H1 (cell line): ENCODE measurements at regions not wholly inside any gene's neighbourhood (a gene's known extent, or its start where the extent isn't known, plus 50 kb on each side); places are given as distances from the start of the nearest gene placed in this dataset.

ENCODE experiments used
- CTCF ChIA-PET: fragments of 300-600 bp; sonication (Branson Sonifier 250); formaldehyde crosslinking; loops from one replicate; lab custom pipeline; 2021; ENCODE audit not compliant: partially characterized antibody; lab: Charles Lee
- POLR2A ChIA-PET: fragments of 300-600 bp; sonication (Branson Sonifier 250); formaldehyde crosslinking; loops from one replicate; lab custom pipeline; 2021; ENCODE audit warnings: inconsistent platforms; ENCODE audit not compliant: partially characterized antibody; lab: Charles Lee
- DNase-seq, 2 experiments: peaks; one replicate each; pipeline versions ENCODE4 v3.0.0 to v3.0.0-alpha.2; 2010 to 2022; ENCODE audit warnings: low spot score in 2 of 2, low read depth in 1 of 2, mixed read lengths in 1 of 2
- FAIRE-seq: peaks from 2 replicates; lab custom pipeline; 2011; peaks lifted over from hg19 to GRCh38; lab: Jason Lieb, UNC
- H2AFZ ChIP-seq: 2 replicates; pipeline ENCODE4 v1.8.1; 2012; ENCODE audit warnings: low read length, inconsistent platforms
- H2AK5ac ChIP-seq: 2 replicates; pipeline ENCODE4 v1.6.1; 2013; ENCODE audit warnings: low read depth, low read length
- H2BK120ac ChIP-seq: replicated peaks from 2 replicates; pipeline ENCODE3; 2013; ENCODE audit warnings: low read depth, low read length, inconsistent platforms
- H2BK12ac ChIP-seq: 2 replicates; pipeline ENCODE4 v1.6.1; 2013; ENCODE audit warnings: low read depth, low read length
- H2BK15ac ChIP-seq: 2 replicates; pipeline ENCODE4 v1.6.1; 2013; ENCODE audit warnings: low read length
- H2BK20ac ChIP-seq: 2 replicates; pipeline ENCODE4 v1.6.1; 2013; ENCODE audit warnings: low read length
- H2BK5ac ChIP-seq: 2 replicates; pipeline ENCODE4 v1.6.1; 2013; ENCODE audit warnings: low read depth, low read length
- H3K14ac ChIP-seq: 2 replicates; pipeline ENCODE4 v1.6.1; 2013; ENCODE audit warnings: inconsistent platforms; ENCODE audit not compliant: insufficient read length
- H3K18ac ChIP-seq: 2 replicates; pipeline ENCODE4 v1.6.1; 2013; ENCODE audit warnings: low read length; ENCODE audit errors: extremely low read depth
- H3K23ac ChIP-seq: 2 replicates; pipeline ENCODE4 v1.6.1; 2013; ENCODE audit warnings: inconsistent platforms; ENCODE audit not compliant: insufficient read length
- H3K23me2 ChIP-seq: 2 replicates; pipeline ENCODE4 v1.6.1; 2013; ENCODE audit warnings: low read depth, low read length
- H3K27ac ChIP-seq: 2 replicates; pipeline ENCODE4 v1.6.1; 2011; ENCODE audit warnings: low read depth, low read length, inconsistent platforms
- H3K27me3 ChIP-seq, 4 experiments: replicated peaks in 1 of 4; 1 replicate in 1 of 4; 2 replicates in 3 of 4; pipeline versions ENCODE4 v1.6.1 to v1.8.1; 2011 to 2013; ENCODE audit warnings: low read length in 3 of 4, mild to moderate bottlenecking in 3 of 4, inconsistent platforms in 2 of 4, mixed read lengths in 2 of 4, moderate library complexity in 1 of 4; ENCODE audit not compliant: control insufficient read depth in 3 of 4, insufficient read depth in 3 of 4; ENCODE audit errors: extremely low read depth in 1 of 4
- H3K36me3 ChIP-seq, 4 experiments: 2 replicates each; pipeline versions ENCODE4 v1.6.1 to v1.8.1; 2011 to 2013; ENCODE audit warnings: mild to moderate bottlenecking in 4 of 4, low read length in 3 of 4, moderate library complexity in 2 of 4, control low read depth in 1 of 4, inconsistent platforms in 1 of 4; ENCODE audit not compliant: insufficient read depth in 4 of 4, control insufficient read depth in 2 of 4
- H3K4ac ChIP-seq: replicated peaks from 2 replicates; pipeline ENCODE3; 2013; ENCODE audit warnings: low read length, low read depth, mixed read lengths, inconsistent platforms; ENCODE audit not compliant: insufficient read length
- H3K4me1 ChIP-seq, 4 experiments: replicated peaks in 1 of 4; 1 replicate in 1 of 4; 2 replicates in 3 of 4; pipeline versions ENCODE4 v1.6.1 to v1.8.1; 2011 to 2013; ENCODE audit warnings: low read length in 3 of 4, inconsistent platforms in 2 of 4, mixed read lengths in 1 of 4; ENCODE audit not compliant: insufficient read depth in 4 of 4, control insufficient read depth in 3 of 4
- H3K4me2 ChIP-seq, 2 experiments: 2 replicates each; pipeline versions ENCODE4 v1.6.1 to v1.8.1; 2011 to 2013; ENCODE audit warnings: low read depth in 2 of 2, low read length in 2 of 2, control low read depth in 1 of 2, inconsistent platforms in 1 of 2, mild to moderate bottlenecking in 1 of 2; ENCODE audit not compliant: insufficient read depth in 1 of 2
- H3K4me3 ChIP-seq, 4 experiments: fragments of 200-600, 300-600 bp in 1 of 4; sonication (generic), shearing (Covaris generic), sonication (Bioruptor Twin) in 1 of 4; 2 replicates each; pipeline versions ENCODE4 v1.5.1 to v1.8.1; 2011 to 2016; ENCODE audit warnings: low read length in 4 of 4, low read depth in 3 of 4, control low read depth in 2 of 4, inconsistent platforms in 2 of 4, mild to moderate bottlenecking in 2 of 4, mixed read lengths in 1 of 4, moderate library complexity in 1 of 4; ENCODE audit not compliant: insufficient read depth in 2 of 4; ENCODE audit errors: extremely low read depth in 1 of 4
- H3K56ac ChIP-seq: replicated peaks from 2 replicates; pipeline ENCODE3; 2013; ENCODE audit warnings: low read depth, mild to moderate bottlenecking, mixed read lengths, low read length, inconsistent platforms; ENCODE audit not compliant: insufficient read length
- H3K79me1 ChIP-seq: 2 replicates; pipeline ENCODE4 v1.6.1; 2013; ENCODE audit warnings: low read depth, low read length, control low read depth
- H3K79me2 ChIP-seq, 2 experiments: 2 replicates each; pipeline versions ENCODE4 v1.6.1 to v1.8.1; 2012 to 2013; ENCODE audit warnings: low read length in 2 of 2, mild to moderate bottlenecking in 2 of 2, inconsistent platforms in 1 of 2; ENCODE audit not compliant: insufficient read depth in 2 of 2, control insufficient read depth in 1 of 2
- H3K9ac ChIP-seq, 4 experiments: replicated peaks in 1 of 4; 1 replicate in 1 of 4; 2 replicates in 3 of 4; pipeline versions ENCODE4 v1.6.1 to v1.8.1; 2011 to 2013; ENCODE audit warnings: low read depth in 3 of 4, low read length in 3 of 4, control low read depth in 2 of 4, mild to moderate bottlenecking in 2 of 4, moderate library complexity in 2 of 4, inconsistent platforms in 1 of 4; ENCODE audit errors: extremely low read depth in 1 of 4
- H3K9me3 ChIP-seq, 2 experiments: 2 replicates each; pipeline versions ENCODE4 v1.6.1 to v1.8.1; 2012 to 2013; ENCODE audit warnings: mild to moderate bottlenecking in 2 of 2, moderate library complexity in 2 of 2, control low read depth in 1 of 2, inconsistent platforms in 1 of 2, low read depth in 1 of 2, low read length in 1 of 2, mixed read lengths in 1 of 2; ENCODE audit not compliant: insufficient read depth in 2 of 2
- H4K20me1 ChIP-seq, 2 experiments: replicated peaks in 1 of 2; 2 replicates each; pipeline versions ENCODE3 to v1.8.1; 2011 to 2013; ENCODE audit warnings: inconsistent platforms in 2 of 2, low read length in 2 of 2, mild to moderate bottlenecking in 1 of 2; ENCODE audit not compliant: insufficient read depth in 2 of 2, control insufficient read depth in 1 of 2
- H4K5ac ChIP-seq: 2 replicates; pipeline ENCODE4 v1.6.1; 2013; ENCODE audit warnings: low read length, low read depth, mixed read lengths, inconsistent platforms; ENCODE audit not compliant: insufficient read length
- H4K8ac ChIP-seq: 2 replicates; pipeline ENCODE4 v1.8.0; 2013; ENCODE audit warnings: mild to moderate bottlenecking, moderate library complexity, low read length, inconsistent platforms; ENCODE audit not compliant: insufficient read depth; ENCODE audit errors: extremely low read depth
- H4K91ac ChIP-seq: replicated peaks from 2 replicates; pipeline ENCODE3; 2013; ENCODE audit warnings: low read length, mixed read lengths, inconsistent platforms; ENCODE audit not compliant: insufficient read length
- BRCA1 ChIP-seq: IDR thresholded peaks from 2 replicates; pipeline ENCODE4 v1.6.1; 2012; ENCODE audit warnings: low read depth, low read length, improper control_type of control experiment

GRCh38 chr3:99322551-99322950 is 315.8 kb upstream of the COL8A1 start:
- CTCF ChIA-PET, result interaction anchor here (1.0 kb wide), 1 partner anchor 18 kb away, joined by 4 read pairs; no protein-coding TSS in a partner anchor

More at GRCh38 chr3:99322551-99322950, 315.8 kb upstream of the COL8A1 start:
- H3K18ac ChIP-seq, result no peak overlapping the region
- no peak overlapping the region for H2AK5ac ChIP-seq
- H3K79me2 ChIP-seq, result no peaks in the 10 kb centered on the region
- no peak overlapping the region for H2BK15ac ChIP-seq
- H3K9me3 ChIP-seq, result no peaks in the 10 kb centered on the region
- H2BK20ac ChIP-seq, result no peak overlapping the region
- H3K14ac ChIP-seq, result no peak overlapping the region
- FAIRE-seq (no peak), DNase-seq (no peak)
- H4K91ac ChIP-seq, result no peak overlapping the region
- H4K8ac ChIP-seq, result no peak overlapping the region
- H3K4ac ChIP-seq, result no peak overlapping the region
- no peak overlapping the region for H3K23ac ChIP-seq
- H2BK12ac ChIP-seq, result no peak overlapping the region
- H3K79me1 ChIP-seq, result no peaks in the 10 kb centered on the region
- no peak overlapping the region for H2BK5ac ChIP-seq
- H3K4me2 ChIP-seq, result no peak overlapping the region
- H2BK120ac ChIP-seq, result no peak overlapping the region
- H2AFZ ChIP-seq, result no peak overlapping the region
- no peak overlapping the region for H3K27ac ChIP-seq
- no peak overlapping the region for H4K5ac ChIP-seq
- no peaks in the 10 kb centered on the region for H3K23me2 ChIP-seq
- POLR2A ChIA-PET, result no interaction called here
- no peak overlapping the region for H3K4me3 ChIP-seq
- TF ChIP-seq BRCA1, result no peak
- H3K56ac ChIP-seq, result no peak overlapping the region
- H3K9ac ChIP-seq, result no peak overlapping the region
- H3K36me3 ChIP-seq, result no peaks in the 10 kb centered on the region
- no peaks in the 10 kb centered on the region for H3K27me3 ChIP-seq
- H4K20me1 ChIP-seq, result no peaks in the 10 kb centered on the region
- H3K4me1 ChIP-seq, result no peaks in the 10 kb centered on the region
